Stimulated activated CD4-positive, alpha-beta T cell treated with anti-CD3 and anti-CD28 coated beads, Interleukin-12 subunit alpha, Interleukin-12 subunit beta, amount 100 ng/mL, for 24 hours (primary cell): ENCODE measurements at regions not wholly inside any gene's neighbourhood (a gene's known extent, or its start where the extent isn't known, plus 50 kb on each side); places are given as distances from the start of the nearest gene placed in this dataset.

ENCODE experiments used
- DNase-seq, 2 experiments: peaks; one replicate each; pipeline ENCODE4 v3.0.0-alpha.2; 2020; ENCODE audit warnings: low read depth in 2 of 2

- no peak for DNase-seq
These were observed 312.4 kb upstream of the NEBL start for GRCh38 chr10:21209495-21209894.

- DNase-seq: no peak
These were observed 311.7 kb upstream of the NEBL start for GRCh38 chr10:21208666-21209316.

GRCh38 chr10:21207852-21208646, 310.9 kb upstream of the NEBL start:
- no peak for DNase-seq

- no peak for DNase-seq
These were observed 308.2 kb upstream of the NEBL start for GRCh38 chr10:21205328-21205727.

GRCh38 chr10:21203473-21204107, 306.5 kb upstream of the NEBL start:
- no peak for DNase-seq

- no peak for DNase-seq
These were observed 305.8 kb upstream of the NEBL start for GRCh38 chr10:21202776-21203462.

- DNase-seq: no peak
These were observed 302.4 kb upstream of the NEBL start for GRCh38 chr10:21199501-21199900.

- DNase-seq: no peak
These were observed 300.7 kb upstream of the NEBL start for GRCh38 chr10:21197838-21198237.

GRCh38 chr10:21196822-21197395, 299.8 kb upstream of the NEBL start:
- DNase-seq: no peak

GRCh38 chr10:21195252-21195651, 298.1 kb upstream of the NEBL start:
- DNase-seq: no peak

GRCh38 chr10:21194510-21194993, 297.4 kb upstream of the NEBL start:
- DNase-seq: no peak

GRCh38 chr10:21193196-21193595, 296.1 kb upstream of the NEBL start:
- no peak for DNase-seq

GRCh38 chr10:21191512-21191911, 294.4 kb upstream of the NEBL start:
- DNase-seq: no peak

GRCh38 chr10:21184984-21185383, 287.9 kb upstream of the NEBL start:
- no peak for DNase-seq

- no peak for DNase-seq
These were observed 287.1 kb upstream of the NEBL start for GRCh38 chr10:21184216-21184615.

GRCh38 chr10:21183025-21183424, 285.9 kb upstream of the NEBL start:
- no peak for DNase-seq

GRCh38 chr10:21181451-21181850, 284.3 kb upstream of the NEBL start:
- DNase-seq: no peak

GRCh38 chr10:21180604-21181003, 283.5 kb upstream of the NEBL start:
- DNase-seq: no peak

- no peak for DNase-seq
These were observed 279.9 kb upstream of the NEBL start for GRCh38 chr10:21176934-21177480.

GRCh38 chr10:21175797-21176196, 278.7 kb upstream of the NEBL start:
- no peak for DNase-seq

GRCh38 chr10:21174715-21175495, 277.8 kb upstream of the NEBL start:
- DNase-seq: no peak
